HTR-8/SVneo (cell line): ENCODE measurements at regions not wholly inside any gene's neighbourhood (a gene's known extent, or its start where the extent isn't known, plus 50 kb on each side); places are given as distances from the start of the nearest gene placed in this dataset.

Experiments used
- DNase-seq: peaks from one replicate; pipeline ENCODE4 v3.0.0; 2011; ENCODE audit warnings: low spot score, mixed read lengths; ENCODE audit not compliant: insufficient read length
- FAIRE-seq: peaks from 2 replicates; lab custom pipeline; 2011; peaks lifted over from hg19 to GRCh38; lab: Jason Lieb, UNC

DNA sequence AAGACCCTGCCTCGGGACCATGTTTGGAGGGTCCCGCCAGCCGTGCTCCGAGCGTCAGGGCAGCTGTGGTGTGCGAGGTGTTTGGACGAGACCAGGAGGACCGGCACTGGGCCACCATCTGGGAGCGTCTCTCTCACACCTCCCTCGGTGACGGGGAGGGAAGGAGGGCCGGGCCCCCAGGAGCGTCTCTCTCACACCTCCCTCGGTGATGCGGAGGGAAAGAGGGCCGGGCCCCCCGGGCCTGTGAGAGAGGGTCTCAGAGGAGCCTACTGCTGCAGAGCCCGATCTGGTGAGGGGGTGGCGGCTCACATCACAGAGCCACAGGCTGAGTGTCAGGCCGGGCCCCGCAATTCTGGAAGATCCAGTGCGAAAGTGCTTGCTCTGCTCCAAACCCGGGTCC, 65.8 kb upstream of the CFAP46 start:
- no peak for FAIRE-seq

DNA sequence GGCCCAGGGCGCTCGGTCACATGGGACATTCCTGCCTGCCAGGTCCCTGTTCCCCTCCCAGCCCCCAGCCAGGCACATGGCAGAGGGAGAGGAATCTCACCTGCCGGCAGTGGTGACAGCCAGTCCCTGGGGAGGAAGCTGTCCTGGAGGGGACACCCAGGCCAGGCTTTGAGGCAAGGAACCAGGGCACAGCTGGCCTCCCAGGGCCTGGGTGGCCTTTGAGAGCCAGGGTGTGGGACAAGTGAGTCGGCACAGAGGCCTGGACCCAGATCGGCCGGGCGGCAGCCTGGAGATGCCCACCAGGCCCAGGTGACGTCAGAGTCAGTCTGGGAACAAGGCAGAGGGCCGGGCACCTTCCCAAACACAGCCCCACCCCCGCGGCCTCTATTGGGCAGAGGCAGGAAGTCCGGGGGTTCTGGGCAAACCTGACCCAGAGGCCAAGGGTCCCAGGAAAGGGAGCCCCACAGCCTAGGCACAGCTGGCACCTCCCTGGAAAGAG, 65.0 kb upstream of the CFAP46 start:
- FAIRE-seq: no peak

More for the DNA sequence above, 65.8 kb upstream of the CFAP46 start:
- DNase-seq: no peak

DNA sequence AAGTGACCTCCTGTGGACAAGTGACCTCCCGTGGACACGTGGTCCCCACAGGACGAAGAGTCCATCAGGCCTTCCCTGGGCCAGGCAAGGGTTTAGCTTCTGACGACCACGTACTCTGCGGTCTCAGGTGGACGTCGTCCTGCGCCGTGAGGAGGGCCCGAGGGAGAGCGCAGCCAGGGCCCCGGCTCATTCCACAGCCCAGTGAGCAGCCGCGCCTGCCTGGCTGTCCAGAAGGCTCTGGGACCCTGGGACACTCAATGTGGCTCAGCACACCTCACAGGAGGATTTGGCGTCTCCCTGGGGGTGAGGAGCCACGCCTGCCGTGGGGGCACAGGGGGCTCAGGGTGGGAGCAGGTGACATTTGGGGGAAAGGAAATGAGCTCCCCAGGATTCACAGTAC, 64.4 kb upstream of the CFAP46 start:
- no peak for FAIRE-seq
- no peak for DNase-seq

More for the DNA sequence above, 65.0 kb upstream of the CFAP46 start:
- no peak for DNase-seq

DNA sequence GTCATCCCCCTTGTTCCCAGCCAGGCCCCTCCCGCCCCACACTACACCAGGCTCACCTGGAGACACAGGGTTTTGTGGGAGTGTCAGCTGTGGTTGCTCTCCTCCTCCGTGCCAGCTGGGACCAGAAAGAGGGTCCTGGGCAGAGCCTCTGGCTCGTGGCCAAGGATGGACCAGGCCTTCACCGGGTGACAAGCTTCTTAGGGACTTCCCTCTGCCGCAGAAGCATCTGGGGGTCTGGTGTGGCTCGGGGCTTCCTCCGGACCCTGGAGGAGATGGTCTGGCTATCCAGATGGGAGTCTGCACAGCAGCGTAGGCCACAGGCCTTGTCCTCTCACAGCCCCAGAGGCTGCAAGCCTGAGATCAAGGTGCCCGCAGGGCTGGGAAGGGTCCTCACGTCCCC, 63.8 kb upstream of the CFAP46 start:
- DNase-seq: no peak
- no peak for FAIRE-seq

DNA sequence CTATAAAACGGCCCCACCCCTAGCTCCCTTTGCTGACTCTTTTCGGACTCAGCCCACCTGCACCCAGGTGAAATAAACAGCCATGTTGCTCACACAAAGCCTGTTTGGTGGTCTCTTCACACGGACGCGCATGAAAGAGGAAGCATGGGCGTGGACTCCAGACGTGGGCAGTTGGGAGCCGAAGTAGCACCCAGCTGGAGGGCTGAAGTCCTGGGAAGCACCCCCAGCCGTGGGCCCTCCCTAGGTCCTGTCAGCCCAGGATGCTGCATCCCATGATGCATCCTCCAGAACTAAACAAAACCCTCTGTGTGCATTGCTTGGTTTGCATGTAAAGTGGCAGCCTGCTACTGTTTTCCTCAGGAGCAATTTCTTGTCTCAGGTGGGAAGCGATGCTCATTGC, 62.1 kb upstream of the CFAP46 start:
- FAIRE-seq: no peak

DNA sequence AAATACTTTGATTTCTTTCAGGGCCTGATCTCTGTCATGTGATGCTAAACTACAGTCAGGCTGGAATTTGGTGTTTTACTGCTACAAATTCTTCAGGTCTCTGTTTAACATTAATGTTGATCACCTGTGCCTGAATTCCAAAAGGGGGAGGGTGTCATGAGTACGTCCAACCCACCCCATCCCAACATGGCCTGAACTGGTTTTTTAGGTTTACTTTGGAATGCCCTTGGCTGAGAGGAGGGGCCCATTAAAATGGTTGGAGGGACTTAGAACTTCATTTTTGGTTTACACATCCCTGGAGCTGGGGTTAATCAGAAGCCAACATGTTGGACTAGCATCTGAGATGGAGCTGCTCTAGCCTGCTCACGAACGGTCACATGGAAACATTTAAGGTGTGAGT, 60.8 kb upstream of the CFAP46 start:
- FAIRE-seq (no peak), DNase-seq (no peak)

More for the DNA sequence above, 62.1 kb upstream of the CFAP46 start:
- no peak for DNase-seq

DNA sequence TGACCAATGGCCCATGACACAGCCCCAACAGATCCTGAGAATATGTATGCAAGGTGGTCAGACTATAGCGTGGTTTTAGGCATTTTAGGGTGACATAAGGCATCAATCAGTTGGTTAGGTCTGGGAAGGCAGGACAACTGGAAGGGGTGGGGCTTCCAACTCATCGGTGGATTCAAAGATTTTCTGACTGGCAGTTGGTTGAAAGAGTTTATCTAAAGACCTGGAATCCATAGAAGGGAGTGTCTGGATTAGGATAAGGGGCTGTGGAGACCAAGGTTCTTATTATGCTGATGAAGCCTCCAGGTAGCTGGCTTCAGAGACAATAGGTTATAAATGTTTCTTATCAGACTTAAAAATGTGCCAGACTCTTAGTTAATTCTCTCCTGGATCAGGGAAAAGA, 60.3 kb upstream of the CFAP46 start:
- FAIRE-seq (no peak), DNase-seq (no peak)

DNA sequence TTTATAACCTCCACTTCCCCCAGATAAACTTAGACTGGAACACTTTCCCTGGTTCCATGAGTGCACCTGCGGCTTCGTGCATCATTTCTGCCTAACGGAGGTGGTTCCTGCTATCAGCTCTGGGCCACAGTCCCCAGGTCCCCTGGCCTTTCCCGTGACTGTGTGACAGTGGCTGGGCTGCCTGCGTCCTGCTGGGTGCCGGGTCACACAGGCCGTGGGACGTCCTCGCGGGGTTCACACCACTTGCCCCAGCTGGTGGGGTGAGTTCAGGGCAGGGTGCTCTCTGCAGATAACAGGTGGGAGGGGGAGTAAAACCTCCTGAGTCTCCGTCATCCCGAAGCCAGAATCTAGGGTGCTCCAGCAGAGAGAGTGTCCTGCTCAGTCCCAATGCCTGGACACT, 58.7 kb upstream of the CFAP46 start:
- no peak for DNase-seq
- FAIRE-seq: no peak

DNA sequence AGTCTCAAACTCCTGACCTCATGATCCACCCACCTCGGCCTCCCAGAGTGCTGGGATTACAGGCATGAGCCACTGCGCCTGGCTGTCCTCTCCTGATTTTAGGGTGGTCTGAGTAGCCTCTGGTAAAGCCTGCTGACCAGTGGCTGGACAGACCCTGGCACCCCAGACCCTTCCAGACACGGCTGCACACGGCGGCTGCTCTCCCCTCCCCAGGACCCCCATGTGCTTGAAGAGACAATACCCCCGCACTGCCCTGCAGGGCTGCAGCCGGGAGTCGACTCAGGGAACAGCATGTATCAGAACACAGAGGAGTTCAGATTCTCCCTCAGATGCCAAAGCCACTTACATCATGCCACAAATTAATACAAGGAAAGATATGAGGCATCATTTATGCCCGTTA, 58.3 kb upstream of the CFAP46 start:
- FAIRE-seq: no peak

DNA sequence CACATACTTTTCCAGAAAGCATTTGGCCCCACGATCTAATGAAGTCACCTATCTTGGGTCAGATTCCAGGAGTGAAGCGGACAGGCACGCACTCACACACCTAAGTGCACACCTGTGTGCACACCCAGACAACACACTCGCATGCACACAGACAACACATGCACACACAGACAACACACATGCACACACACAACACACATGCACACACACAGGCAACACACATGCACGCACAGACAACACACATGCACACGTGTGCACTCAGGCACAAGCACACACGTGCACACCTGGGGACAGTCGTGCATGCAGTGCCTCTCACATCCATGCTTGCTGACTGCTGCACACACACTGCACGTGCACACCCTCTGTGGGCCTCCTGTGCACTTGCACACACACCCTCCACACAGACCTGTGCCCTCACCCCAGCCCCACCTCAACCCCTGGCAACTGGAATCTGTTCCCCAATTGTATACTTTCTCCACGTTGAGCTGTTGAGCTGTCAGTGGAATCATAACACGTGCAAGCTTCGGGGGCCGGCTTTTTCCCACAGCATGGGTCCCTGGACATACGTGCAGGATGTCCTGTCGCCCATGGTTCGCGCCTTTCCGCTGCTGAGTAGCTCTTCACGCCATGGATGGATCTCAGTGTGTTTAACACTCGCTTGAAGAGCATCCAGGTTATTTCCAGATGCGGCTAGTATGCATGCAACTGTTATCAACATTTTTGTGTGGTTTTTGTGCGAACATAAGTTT, 55.3 kb upstream of the CFAP46 start:
- no peak for FAIRE-seq
- no peak for DNase-seq

More for the DNA sequence above, 58.3 kb upstream of the CFAP46 start:
- DNase-seq: no peak

DNA sequence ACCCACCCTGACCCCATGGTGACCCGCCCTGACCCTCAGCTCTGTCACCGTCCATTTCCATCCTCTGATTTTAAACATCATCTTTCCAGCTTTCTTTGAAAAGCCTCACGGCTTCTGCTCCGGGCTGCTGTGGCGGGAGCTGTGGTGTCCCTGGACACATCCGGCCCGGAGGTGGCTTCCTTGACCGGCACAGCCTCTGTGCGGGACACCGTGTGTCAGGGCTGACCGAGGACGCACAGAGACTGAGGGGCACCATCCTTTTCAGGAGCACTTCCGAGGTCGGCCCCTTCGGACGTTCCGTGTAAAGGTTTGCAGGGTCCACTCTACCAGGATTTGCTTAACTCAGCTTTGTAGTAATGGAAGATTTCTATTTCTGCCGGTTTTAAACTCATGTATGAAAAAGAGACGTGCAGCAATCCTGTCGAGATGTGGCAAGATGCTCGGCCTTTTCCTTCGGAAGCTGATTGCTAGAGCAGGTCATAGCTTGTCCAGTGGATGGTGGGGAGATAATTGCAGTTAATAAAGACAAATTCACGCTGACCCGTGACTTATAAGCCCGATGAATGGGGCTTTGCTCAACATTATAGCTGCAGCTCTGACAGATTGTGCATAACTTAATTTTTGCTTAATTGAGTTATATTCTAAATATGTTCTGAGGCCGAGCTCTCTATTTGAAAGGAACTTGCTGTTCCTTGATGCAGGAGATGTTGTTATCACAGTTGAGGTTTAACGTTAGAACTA, 54.4 kb upstream of the CFAP46 start:
- FAIRE-seq: no peak

DNA sequence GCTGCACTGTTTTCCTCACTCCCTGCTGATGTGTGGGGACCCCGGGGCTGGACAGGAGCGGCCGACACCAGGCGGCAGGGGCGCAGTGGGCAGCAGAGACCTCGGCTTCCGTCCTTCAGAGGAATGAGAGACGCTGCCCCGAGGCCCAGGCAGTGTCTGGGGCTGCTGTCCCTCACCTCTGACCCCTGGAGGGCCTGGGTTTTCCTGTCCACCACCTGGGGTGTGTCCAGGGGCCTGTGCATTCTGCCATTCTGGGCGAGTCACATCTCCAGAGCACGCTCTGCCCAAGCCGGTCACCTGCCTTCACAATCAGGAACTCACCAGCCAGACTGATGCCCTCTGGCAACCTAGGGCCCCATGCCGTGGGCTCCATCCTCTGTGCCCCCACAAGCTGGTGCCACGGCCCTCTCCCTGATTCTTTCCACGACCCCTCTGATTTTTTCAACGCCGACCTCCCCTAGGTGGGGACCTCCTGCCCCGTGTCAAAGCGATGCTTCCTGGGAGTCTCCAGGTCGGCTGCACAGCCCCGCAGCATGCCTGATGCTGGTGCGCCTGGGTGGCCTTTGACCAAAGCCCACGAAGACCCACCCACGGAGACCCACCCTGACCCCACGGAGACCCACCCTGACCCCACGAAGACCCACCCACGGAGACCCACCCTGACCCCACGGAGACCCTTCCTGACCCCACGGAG, 53.7 kb upstream of the CFAP46 start:
- no peak for FAIRE-seq
- no peak for DNase-seq

More for the DNA sequence above, 54.4 kb upstream of the CFAP46 start:
- DNase-seq: no peak

DNA sequence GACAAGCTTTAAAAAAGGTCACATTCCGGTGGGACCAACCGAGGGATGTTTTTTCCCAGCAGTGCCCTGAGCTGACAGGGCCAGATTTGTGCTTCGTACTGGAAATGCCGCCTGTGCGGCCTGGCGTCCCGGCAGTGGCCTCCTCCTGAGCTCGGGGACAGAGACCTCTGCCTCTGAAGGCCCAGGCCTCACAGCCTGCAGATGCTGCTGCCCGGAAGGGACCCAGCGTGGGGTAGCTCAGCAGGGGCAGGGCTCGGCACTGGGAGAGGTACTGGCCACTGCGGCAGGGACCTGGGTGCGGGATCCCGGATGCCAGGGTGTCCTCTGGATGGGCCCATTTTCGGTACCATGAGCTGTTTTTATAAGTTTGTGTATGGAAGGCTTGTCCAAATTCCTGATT, 52.4 kb upstream of the CFAP46 start:
- FAIRE-seq (no peak), DNase-seq (no peak)

DNA sequence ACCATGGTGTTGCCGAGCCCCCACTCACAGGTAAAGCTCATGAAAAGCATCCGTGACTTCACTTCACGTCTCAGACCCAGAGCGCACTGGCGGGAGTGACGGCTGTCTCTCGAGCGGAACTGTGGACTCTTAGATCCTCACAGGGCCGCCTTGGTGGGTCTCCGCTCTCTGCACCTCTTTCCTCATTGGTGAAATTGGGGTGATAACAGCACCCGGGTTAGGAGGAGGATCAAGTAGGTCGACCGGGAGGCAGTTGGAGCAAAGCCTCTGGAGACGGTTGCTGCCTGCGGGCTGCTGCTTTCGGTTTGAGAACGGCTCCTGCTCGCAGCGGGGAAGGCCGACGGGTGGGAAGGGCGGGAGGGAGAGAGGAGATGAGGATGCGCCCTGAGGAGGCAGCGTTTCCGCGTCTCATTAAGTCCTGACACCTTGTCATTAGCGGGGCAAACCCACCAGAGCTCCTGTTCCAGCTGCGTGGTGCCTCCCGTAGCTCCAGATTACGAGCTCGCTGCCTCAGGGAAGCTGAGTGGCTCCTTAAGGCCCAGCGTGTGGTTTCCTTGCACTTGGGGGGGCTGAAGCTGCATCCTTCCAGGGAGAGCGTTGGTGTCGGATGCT, 51.9 kb upstream of the CFAP46 start:
- no peak for DNase-seq
- FAIRE-seq: no peak

DNA sequence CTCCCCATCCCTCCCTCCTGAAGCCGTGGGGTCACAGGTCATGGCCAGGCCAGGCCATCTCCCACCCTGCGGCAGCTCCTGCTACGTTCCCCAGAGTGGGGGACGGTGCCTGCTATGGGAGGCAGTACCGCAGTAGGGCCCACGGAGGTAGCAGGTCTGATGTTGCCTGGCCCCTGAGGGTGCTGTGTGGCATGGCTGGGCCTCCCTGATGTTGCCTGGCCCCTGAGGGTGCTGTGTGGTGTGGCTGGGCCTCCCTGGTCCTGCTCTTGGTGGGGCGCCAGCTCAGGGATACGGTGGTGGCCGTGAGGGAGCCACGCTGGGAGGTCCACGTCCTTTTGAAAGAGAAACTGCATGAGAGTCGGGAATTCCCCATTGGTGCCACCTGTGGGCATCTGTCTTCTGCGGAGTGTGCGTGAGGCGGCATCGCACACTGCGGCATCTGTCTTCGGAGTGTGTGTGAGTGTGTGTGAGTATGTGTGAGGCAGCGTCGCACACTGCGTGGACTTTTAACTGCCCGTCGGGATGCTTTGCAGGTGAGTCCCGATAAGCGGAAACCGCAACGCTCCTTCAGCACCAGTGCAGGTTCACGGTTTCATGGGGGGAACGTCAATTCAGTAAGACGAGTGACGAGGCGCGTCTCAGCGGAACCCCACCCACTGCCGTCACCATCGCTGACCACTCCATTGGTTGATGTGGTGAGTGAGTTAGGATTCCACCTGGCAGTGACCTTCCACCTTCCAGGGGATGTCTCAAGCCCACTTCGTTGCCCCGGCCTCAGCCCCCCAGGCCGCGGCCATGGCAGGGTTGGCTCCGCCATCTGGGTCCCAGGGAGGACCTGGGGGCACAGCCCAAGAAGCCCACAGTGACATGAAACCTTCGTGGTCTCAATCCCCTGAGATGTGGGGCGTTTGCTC, 51.2 kb upstream of the CFAP46 start:
- DNase-seq: no peak
- FAIRE-seq: no peak

DNA sequence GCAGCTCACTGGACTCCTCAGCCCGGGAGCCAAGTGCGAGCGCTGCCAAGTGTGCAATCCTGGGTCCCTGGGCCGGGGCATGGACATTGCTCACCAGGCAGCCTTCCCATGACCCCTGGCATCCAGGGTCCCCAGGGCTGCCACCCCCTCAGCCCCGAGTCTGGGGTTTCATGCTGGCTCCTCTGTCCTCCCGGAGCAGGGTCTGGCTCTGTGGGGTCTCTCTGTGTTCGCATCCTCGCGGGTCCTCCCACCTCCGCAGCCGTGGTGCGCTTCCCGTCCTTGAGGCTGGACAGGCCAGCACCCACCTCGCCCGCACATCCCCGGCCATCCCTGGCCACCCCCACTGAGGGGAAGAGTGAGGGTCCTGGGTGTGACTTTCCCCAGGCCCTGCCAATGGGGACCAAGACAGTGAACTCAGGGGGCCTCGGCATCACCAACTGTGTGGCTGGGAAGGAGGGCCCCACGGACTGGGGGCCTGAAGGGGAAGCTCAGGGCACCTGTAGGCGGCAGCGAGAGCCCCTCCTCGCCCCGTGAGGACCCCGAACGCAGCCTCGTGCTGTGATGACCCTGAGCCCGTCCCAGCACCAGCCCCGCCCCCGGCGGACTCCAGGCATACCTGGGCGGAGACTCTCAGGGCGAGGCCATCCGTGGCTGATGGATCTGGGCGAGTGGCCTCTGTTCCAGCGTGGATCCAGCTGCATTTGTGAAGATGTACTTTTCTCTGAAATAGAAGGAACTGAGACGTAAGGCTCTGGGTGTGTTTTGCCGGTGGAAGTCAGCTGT, 50.3 kb upstream of the CFAP46 start:
- no peak for FAIRE-seq
- DNase-seq: no peak
